MCF 10A (cell line): ENCODE measurements at regions not wholly inside any gene's neighbourhood (a gene's known extent, or its start where the extent isn't known, plus 50 kb on each side); places are given as distances from the start of the nearest gene placed in this dataset.

Experiments used
- BruUV-seq: library from RNA; stranded (reverse); fragments of 400-500 nt; replicated peaks from 2 replicates; lab custom pipeline; 2021; lab: Mats Ljungman, UMichigan
- CTCF ChIA-PET: fragments of 300-600 bp; sonication (Branson Sonifier 250); formaldehyde crosslinking; extraction: SDS; loops from one replicate; lab custom pipeline; 2021; ENCODE audit warnings: antibody characterized with exemption, inconsistent platforms; lab: Yijun Ruan, JAX
- POLR2A ChIA-PET: fragments of 300-600, 350-650 bp; sonication (Branson Sonifier 250); formaldehyde crosslinking; extraction: SDS; loops from one replicate; lab custom pipeline; 2020; ENCODE audit warnings: antibody characterized with exemption, inconsistent platforms; lab: Yijun Ruan, JAX
- DNase-seq: peaks from one replicate; pipeline ENCODE4 v3.0.0-alpha.2; 2018; ENCODE audit not compliant: unreplicated experiment
- H3K27ac Mint-ChIP-seq: one replicate; pipeline ENCODE4 v1.8.0; 2022; ENCODE audit warnings: mild to moderate bottlenecking, low read depth, mixed read lengths; ENCODE audit not compliant: unreplicated experiment
- H3K27me3 Mint-ChIP-seq: one replicate; pipeline ENCODE4 v1.8.0; 2022; ENCODE audit warnings: mixed read lengths; ENCODE audit not compliant: insufficient read depth, unreplicated experiment
- H3K36me3 Mint-ChIP-seq: one replicate; pipeline ENCODE4 v1.8.0; 2022; ENCODE audit warnings: mild to moderate bottlenecking, moderate library complexity, mixed read lengths; ENCODE audit not compliant: insufficient read depth, unreplicated experiment
- H3K4me1 Mint-ChIP-seq: one replicate; pipeline ENCODE4 v1.8.0; 2022; ENCODE audit warnings: mixed read lengths; ENCODE audit not compliant: insufficient read depth, unreplicated experiment
- H3K4me3 Mint-ChIP-seq: one replicate; pipeline ENCODE4 v1.8.0; 2022; ENCODE audit warnings: mild to moderate bottlenecking, moderate library complexity, mixed read lengths; ENCODE audit not compliant: unreplicated experiment
- H3K9me3 Mint-ChIP-seq: one replicate; pipeline ENCODE4 v1.8.0; 2022; ENCODE audit warnings: mixed read lengths; ENCODE audit not compliant: unreplicated experiment
- intact Hi-C: fragments of 100-400 bp; cut with micrococcal nuclease; formaldehyde crosslinking; loops from 2 replicates; pipeline ENCODE4 v1.14.1; 2022
- TF ChIP-seq, protein P1 (sequence below): fragments of 200-600 bp; IDR thresholded peaks from one replicate; pipeline ENCODE4 v1.8.0; 2022; ENCODE audit warnings: antibody characterized with exemption, mild to moderate bottlenecking; ENCODE audit not compliant: unreplicated experiment

DNA sequence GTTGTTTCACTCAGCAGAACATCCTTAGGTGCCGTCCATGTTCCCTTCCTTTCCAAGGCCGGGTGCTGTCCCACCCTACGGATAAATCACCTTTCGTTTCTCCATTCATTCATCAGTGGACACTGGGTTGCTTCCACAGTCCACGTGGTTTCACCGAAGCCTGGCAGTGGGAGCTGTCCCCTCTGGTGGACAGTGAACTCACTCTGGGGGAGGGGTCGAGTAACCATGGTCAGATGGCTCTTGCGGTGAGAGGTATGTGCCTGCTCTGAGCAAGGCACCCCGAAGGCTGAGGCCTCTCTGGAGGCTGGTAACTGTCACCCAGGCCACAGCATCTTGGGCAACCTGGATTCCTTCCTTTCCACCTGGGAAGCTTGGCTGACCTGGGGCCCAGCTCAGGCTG, 61.5 kb upstream of the TWIST2 start:
- Mint-ChIP-seq H3K36me3 (no peaks in the 10 kb centered on the region), H3K9me3 (no peaks in the 10 kb centered on the region), H3K27ac (no peak overlapping the region), H3K4me1 (peaks cover 17% of the 10 kb centered on the region), H3K27me3 (no peaks in the 10 kb centered on the region), H3K4me3 (no peak overlapping the region)
- POLR2A ChIA-PET, result interaction anchor here (0.6 to 3.2 kb wide), 2 partner anchors 58 to 193 kb away, joined by 3 to 40 read pairs; no protein-coding TSS in a partner anchor
- TF ChIP-seq, protein P1, sequence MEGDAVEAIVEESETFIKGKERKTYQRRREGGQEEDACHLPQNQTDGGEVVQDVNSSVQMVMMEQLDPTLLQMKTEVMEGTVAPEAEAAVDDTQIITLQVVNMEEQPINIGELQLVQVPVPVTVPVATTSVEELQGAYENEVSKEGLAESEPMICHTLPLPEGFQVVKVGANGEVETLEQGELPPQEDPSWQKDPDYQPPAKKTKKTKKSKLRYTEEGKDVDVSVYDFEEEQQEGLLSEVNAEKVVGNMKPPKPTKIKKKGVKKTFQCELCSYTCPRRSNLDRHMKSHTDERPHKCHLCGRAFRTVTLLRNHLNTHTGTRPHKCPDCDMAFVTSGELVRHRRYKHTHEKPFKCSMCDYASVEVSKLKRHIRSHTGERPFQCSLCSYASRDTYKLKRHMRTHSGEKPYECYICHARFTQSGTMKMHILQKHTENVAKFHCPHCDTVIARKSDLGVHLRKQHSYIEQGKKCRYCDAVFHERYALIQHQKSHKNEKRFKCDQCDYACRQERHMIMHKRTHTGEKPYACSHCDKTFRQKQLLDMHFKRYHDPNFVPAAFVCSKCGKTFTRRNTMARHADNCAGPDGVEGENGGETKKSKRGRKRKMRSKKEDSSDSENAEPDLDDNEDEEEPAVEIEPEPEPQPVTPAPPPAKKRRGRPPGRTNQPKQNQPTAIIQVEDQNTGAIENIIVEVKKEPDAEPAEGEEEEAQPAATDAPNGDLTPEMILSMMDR, result no peak
- CTCF ChIA-PET, result interaction anchor here (0.6 to 3.2 kb wide), 13 partner anchors 11 to 1285 kb away, joined by 3 to 39 read pairs (median 4); no protein-coding TSS in a partner anchor
- BruUV-seq, result no TSS peak
- no peak for DNase-seq
- intact Hi-C loops, result no loop called here

DNA sequence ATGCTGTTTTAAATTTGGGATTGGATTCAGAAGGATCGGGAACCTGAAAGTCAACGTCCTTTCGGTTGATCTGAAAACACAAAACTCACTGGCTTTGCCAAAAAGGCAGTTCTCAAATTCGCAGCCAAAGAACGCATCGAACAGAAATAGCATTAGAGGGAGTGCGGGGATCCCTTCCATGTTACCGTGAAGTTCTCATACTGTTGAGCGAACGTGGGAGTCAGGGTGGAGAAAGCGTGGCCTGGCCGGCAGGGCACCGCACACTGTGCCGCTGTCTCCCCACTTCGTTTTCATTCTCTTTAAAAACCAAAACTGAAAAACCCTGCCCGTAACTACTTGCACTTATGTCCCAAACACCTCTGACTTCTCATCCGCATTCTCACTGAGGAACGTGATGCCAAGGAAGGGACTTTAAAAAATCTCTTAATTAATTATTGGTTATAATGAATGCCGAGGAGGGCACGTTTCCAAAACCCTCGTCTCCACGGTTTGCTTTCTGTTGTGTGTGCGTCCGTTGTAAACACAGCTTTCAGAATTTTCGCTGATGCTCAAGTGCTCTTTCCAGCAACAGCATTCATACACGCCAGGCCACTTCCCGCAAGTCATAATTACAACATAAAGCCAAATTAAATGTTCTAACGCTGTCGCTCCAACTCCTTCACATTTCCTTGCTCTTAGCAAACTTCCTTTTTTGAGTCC, 60.9 kb upstream of the TWIST2 start:
- Mint-ChIP-seq H3K36me3 (no peaks in the 10 kb centered on the region), H3K9me3 (no peaks in the 10 kb centered on the region), H3K4me3 (no peak overlapping the region), H3K4me1 (peaks cover 17% of the 10 kb centered on the region), H3K27ac (no peak overlapping the region), H3K27me3 (no peaks in the 10 kb centered on the region)
- no peak for DNase-seq
- TF ChIP-seq, protein P1, result no peak
- CTCF ChIA-PET, result interaction anchor here (0.6 to 3.2 kb wide), 9 partner anchors 12 to 416 kb away, joined by 3 to 39 read pairs (median 3); no protein-coding TSS in a partner anchor
- BruUV-seq, result no TSS peak
- intact Hi-C loops, result no loop called here
- POLR2A ChIA-PET, result interaction anchor here (1.1 to 3.2 kb wide), 2 partner anchors 58 to 161 kb away, joined by 3 to 40 read pairs; no protein-coding TSS in a partner anchor

DNA sequence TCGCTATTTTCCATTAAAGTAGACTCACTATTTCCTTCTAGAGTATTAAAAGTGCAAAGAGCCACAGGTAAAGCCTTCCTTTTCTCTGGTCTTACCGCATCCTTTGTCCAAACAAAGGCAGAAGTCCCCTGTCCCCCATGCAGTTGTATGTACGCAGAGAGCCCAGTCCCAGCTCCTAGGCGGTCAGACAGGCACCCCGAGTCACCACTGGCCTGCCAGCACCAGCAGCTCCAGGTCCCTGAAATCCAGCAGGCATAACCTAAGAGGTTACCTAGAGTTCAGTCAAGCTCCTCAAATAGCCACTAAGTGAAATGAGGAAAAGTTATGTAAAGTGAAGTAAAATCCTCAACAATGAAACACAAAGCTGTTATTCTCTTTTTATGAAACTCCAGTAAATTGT, 60.4 kb upstream of the TWIST2 start:
- BruUV-seq, result no TSS peak
- Mint-ChIP-seq H3K9me3 (no peaks in the 10 kb centered on the region), H3K27ac (no peak overlapping the region), H3K4me3 (no peak overlapping the region), H3K4me1 (peaks cover 17% of the 10 kb centered on the region), H3K27me3 (no peaks in the 10 kb centered on the region), H3K36me3 (no peaks in the 10 kb centered on the region)
- CTCF ChIA-PET, result interaction anchor here (0.6 to 0.9 kb wide), 6 partner anchors 60 to 1318 kb away, joined by 3 to 4 read pairs (median 3); no protein-coding TSS in a partner anchor
- TF ChIP-seq, protein P1, result no peak
- intact Hi-C loops, result no loop called here
- DNase-seq, result no peak
- POLR2A ChIA-PET, result interaction anchor here (1.1 kb wide), 1 partner anchor 161 kb away, joined by 3 read pairs; no protein-coding TSS in a partner anchor

DNA sequence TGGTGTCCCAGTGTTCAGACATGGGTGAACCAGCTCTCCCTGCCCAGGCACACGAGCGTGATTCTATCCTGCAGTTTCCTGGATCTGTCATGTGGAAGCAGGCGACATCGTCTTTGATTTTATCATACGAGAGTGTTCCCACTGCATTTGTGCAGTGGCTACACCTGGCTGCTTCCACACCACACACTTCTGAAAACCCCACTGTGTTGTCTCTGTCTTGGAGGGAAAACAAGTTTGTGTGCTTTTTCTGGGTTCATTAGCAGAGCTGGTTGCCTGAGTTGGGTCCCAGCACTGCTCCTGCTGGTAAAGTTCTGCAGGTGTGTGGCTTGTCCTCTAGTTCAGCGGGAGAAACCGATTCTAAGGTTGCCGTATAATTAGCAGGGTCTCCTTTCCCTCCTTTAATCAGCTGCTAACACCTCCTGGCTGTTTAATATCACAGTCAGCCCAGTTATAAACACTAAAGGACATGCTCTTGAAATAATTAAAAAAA, 58.5 kb upstream of the TWIST2 start:
- Mint-ChIP-seq H3K27ac (no peak overlapping the region), H3K27me3 (no peaks in the 10 kb centered on the region), H3K4me1 (peaks cover 10% of the 10 kb centered on the region), H3K36me3 (no peaks in the 10 kb centered on the region), H3K9me3 (no peaks in the 10 kb centered on the region), H3K4me3 (no peak overlapping the region)
- DNase-seq, result no peak
- ChIA-PET POLR2A (no interaction called here), CTCF (no interaction called here)
- intact Hi-C loops, result no loop called here
- no TSS peak for BruUV-seq
- TF ChIP-seq, protein P1, result no peak
